Activated CD4-positive, alpha-beta T cell treated with anti-CD3 and anti-CD28 coated beads for 24 hours (primary cell): ENCODE measurements at regions not wholly inside any gene's neighbourhood (a gene's known extent, or its start where the extent isn't known, plus 50 kb on each side); places are given as distances from the start of the nearest gene placed in this dataset.

Experiments
- DNase-seq, 2 donors: peaks; one replicate each; pipeline ENCODE4 v3.0.0-alpha.2; 2020; ENCODE audit warnings: low read depth in 2 of 2

- DNase-seq = no peak
Observed at GRCh38 chr6:132973514-132973993, 159.2 kb downstream of the RPS12 start.

GRCh38 chr6:132974122-132974521 lies 159.8 kb downstream of the RPS12 start:
- DNase-seq = no peak

GRCh38 chr6:132977413-132977812 lies 163.0 kb downstream of the RPS12 start:
- no peak for DNase-seq

GRCh38 chr6:132978685-132979084 lies 164.3 kb downstream of the RPS12 start:
- DNase-seq = no peak

- DNase-seq = no peak
Observed at GRCh38 chr6:132993738-132994137, 179.4 kb downstream of the RPS12 start.

- no peak for DNase-seq
Observed at GRCh38 chr6:132995009-132995408, 180.6 kb downstream of the RPS12 start.

- DNase-seq = no peak
Observed at GRCh38 chr6:132995432-132995831, 181.1 kb downstream of the RPS12 start.

- DNase-seq = no peak
Observed at GRCh38 chr6:132998418-132998817, 184.0 kb downstream of the RPS12 start.

GRCh38 chr6:133001040-133001565 lies 186.7 kb downstream of the RPS12 start:
- no peak for DNase-seq

GRCh38 chr6:133004304-133004884 lies 190.0 kb downstream of the RPS12 start:
- DNase-seq = no peak

GRCh38 chr6:133012774-133013173 lies 198.4 kb downstream of the RPS12 start:
- DNase-seq = no peak

GRCh38 chr6:133016631-133017030 lies 202.3 kb downstream of the RPS12 start:
- DNase-seq = no peak

- no peak for DNase-seq
Observed at GRCh38 chr6:133017581-133017980, 203.2 kb downstream of the RPS12 start.

GRCh38 chr6:133026705-133027104 lies 212.3 kb downstream of the RPS12 start:
- no peak for DNase-seq

- DNase-seq = no peak
Observed at GRCh38 chr6:133033263-133033662, 207.9 kb upstream of the EYA4 start.

- no peak for DNase-seq
Observed at GRCh38 chr6:133034509-133035206, 206.5 kb upstream of the EYA4 start.

GRCh38 chr6:133040094-133040802 lies 200.9 kb upstream of the EYA4 start:
- DNase-seq = no peak

GRCh38 chr6:133040803-133041419 lies 200.2 kb upstream of the EYA4 start:
- DNase-seq = no peak

GRCh38 chr6:133042550-133043120 lies 198.5 kb upstream of the EYA4 start:
- DNase-seq = no peak

GRCh38 chr6:133046576-133046975 lies 194.6 kb upstream of the EYA4 start:
- DNase-seq = no peak

- no peak for DNase-seq
Observed at GRCh38 chr6:133047065-133047665, 194.0 kb upstream of the EYA4 start.
